ENCODE measurements at regions not wholly inside any gene's neighbourhood (a gene's known extent, or its start where the extent isn't known, plus 50 kb on each side); places are given as distances from the start of the nearest gene placed in this dataset.

DNA sequence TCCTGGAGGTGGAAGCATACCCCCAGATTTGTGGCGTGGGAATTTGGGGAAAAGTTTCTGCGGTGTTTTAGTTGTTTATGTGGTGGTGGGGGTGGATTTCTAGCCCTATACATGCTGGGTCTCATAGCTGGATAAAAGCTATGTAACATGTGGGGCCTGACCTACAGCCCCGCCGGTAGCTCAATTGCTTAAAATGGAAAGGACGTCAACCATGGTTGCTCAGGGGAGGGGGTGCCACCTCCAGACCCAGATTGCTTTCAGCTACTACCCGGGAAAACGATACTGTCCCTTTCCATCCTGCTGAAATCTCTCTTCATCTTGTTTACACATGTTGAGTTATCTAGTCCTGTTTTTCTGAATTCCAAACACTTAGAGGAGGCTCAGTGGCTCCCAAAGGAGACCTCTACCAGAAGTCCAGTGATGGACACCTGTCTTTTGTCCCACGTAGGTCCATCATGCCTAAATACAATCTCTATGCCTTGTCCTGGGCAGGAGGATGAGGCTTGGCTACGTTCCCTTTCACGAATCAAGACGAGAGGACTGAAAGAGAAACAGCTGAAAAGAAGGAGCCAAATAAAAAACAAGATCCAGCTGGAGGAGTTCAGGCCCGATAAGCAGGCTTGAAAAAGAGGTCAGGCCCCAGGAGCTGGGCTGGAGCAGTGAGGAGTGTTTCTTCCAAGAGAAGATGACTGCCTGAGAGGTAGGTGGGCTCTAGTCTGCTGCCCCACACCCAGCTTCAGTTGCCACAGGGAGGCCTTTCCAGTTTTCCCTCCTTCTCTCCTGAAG lies 72.1 kb upstream of the TPRG1 start:
- TF ChIP-seq, protein P1, sequence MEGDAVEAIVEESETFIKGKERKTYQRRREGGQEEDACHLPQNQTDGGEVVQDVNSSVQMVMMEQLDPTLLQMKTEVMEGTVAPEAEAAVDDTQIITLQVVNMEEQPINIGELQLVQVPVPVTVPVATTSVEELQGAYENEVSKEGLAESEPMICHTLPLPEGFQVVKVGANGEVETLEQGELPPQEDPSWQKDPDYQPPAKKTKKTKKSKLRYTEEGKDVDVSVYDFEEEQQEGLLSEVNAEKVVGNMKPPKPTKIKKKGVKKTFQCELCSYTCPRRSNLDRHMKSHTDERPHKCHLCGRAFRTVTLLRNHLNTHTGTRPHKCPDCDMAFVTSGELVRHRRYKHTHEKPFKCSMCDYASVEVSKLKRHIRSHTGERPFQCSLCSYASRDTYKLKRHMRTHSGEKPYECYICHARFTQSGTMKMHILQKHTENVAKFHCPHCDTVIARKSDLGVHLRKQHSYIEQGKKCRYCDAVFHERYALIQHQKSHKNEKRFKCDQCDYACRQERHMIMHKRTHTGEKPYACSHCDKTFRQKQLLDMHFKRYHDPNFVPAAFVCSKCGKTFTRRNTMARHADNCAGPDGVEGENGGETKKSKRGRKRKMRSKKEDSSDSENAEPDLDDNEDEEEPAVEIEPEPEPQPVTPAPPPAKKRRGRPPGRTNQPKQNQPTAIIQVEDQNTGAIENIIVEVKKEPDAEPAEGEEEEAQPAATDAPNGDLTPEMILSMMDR (IDR thresholded peaks at IDR 0.05): no peak
- no peak for TF ChIP-seq POLR2A (IDR thresholded peaks at IDR 0.05)
- no peak for TF ChIP-seq EP300 (IDR thresholded peaks at IDR 0.05; ENCODE audit: low read depth)
